ENCODE measurements at regions not wholly inside any gene's neighbourhood (a gene's known extent, or its start where the extent isn't known, plus 50 kb on each side); places are given as distances from the start of the nearest gene placed in this dataset.

DNA sequence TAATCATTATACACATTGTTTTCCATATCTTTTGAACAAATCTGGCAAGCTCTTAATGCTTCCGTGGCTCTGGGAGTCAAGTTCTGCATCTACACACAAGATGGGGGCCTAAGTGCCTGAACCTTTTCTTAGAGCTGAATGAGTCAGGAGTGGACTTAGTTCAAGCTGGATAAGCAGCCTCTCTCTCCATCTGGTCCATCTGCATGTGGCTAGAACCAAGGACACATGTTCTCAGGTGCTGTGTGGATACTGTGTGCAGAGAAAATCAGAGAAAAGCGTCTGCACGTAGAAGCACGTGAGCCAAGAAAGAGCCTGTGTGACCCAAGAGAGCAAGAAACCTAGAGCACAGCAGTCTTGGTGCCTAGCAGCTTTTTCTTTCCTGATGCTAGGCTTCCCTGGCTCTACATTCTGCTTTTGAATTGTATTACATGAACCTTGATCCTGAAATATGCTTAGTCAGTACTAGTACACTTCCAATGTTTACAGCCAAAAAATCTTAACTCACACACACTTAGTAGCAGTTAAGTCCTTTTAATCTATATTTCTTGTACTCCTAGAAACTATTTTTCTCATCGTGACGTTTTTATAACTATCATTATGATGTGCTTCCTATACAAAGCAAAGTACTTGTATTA lies 1798.9 kb downstream of the MAT2B start:
- Histone ChIP-seq H3K9ac (replicated peaks; ENCODE audit: extremely low read depth, insufficient read depth, low read length) (no peak overlapping the region), H3K9me1 (replicated peaks; ENCODE audit: control insufficient read depth, extremely low read depth, insufficient read depth, low read length) (no peaks in the 10 kb centered on the region), H3K27ac (ENCODE audit: insufficient read depth, low read depth, low read length) (no peak overlapping the region), H3K4me1 (ENCODE audit: control insufficient read depth, extremely low read depth, insufficient read depth, low read length) (no peaks in the 10 kb centered on the region), H3K9me3 (replicated peaks; ENCODE audit: control insufficient read depth, insufficient read depth, low read length) (no peaks in the 10 kb centered on the region), H3K36me3 (ENCODE audit: control insufficient read depth in 2 of 2, extremely low read depth in 1 of 2, insufficient read depth in 2 of 2, low read length in 2 of 2) (no peaks in the 10 kb centered on the region), H3K4me2 (ENCODE audit: insufficient read depth, low read length) (no peak overlapping the region), H3K27me3 (ENCODE audit: control insufficient read depth in 2 of 2, insufficient read depth in 2 of 2, low read length in 2 of 2) (no peaks in the 10 kb centered on the region), H3K79me2 (ENCODE audit: control insufficient read depth, insufficient read depth, low read length) (no peaks in the 10 kb centered on the region), H2AFZ (ENCODE audit: low read depth, low read length) (no peak overlapping the region), H4K20me1 (replicated peaks; ENCODE audit: control insufficient read depth, extremely low read depth, insufficient read depth, low read length) (no peaks in the 10 kb centered on the region), H3K4me3 (replicated peaks in 1 of 3; ENCODE audit: insufficient read depth in 1 of 3, low read depth in 1 of 3, low read length in 3 of 3) (no peak overlapping the region)
- no peak for DNase-seq (ENCODE audit: low read depth, low spot score)
- ChIA-PET CTCF (no interaction called here), POLR2A (no interaction called here)
- no peak for FAIRE-seq
- dilution Hi-C loops (cut with MboI; ENCODE audit: extremely low pct_ligation_motif_present, low sequenced_read_pairs): no loop called here
- intact Hi-C loops (cut with micrococcal nuclease): no loop called here
- BruUV-seq (replicated peaks): no TSS peak
- TF ChIP-seq POLR2AphosphoS5 (IDR thresholded peaks at IDR 0.05; ENCODE audit: insufficient read depth, low read depth, low read length): no peak
- TF ChIP-seq EZH2 (IDR thresholded peaks at IDR 0.05; ENCODE audit: borderline replicate concordance, low read depth, low read length, severe bottlenecking): no peak
- no peak for TF ChIP-seq FOS (IDR thresholded peaks at IDR 0.05; ENCODE audit: borderline replicate concordance, insufficient read depth, low read length)
- TF ChIP-seq, protein P1, sequence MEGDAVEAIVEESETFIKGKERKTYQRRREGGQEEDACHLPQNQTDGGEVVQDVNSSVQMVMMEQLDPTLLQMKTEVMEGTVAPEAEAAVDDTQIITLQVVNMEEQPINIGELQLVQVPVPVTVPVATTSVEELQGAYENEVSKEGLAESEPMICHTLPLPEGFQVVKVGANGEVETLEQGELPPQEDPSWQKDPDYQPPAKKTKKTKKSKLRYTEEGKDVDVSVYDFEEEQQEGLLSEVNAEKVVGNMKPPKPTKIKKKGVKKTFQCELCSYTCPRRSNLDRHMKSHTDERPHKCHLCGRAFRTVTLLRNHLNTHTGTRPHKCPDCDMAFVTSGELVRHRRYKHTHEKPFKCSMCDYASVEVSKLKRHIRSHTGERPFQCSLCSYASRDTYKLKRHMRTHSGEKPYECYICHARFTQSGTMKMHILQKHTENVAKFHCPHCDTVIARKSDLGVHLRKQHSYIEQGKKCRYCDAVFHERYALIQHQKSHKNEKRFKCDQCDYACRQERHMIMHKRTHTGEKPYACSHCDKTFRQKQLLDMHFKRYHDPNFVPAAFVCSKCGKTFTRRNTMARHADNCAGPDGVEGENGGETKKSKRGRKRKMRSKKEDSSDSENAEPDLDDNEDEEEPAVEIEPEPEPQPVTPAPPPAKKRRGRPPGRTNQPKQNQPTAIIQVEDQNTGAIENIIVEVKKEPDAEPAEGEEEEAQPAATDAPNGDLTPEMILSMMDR (IDR thresholded peaks at IDR 0.05; ENCODE audit: extremely low read depth in 1 of 2, insufficient read depth in 1 of 2, low read depth in 1 of 2, low read length in 2 of 2): no peak
- no peak for TF ChIP-seq MAX (IDR thresholded peaks at IDR 0.05; ENCODE audit: insufficient read depth, insufficient read length)
- no peak for TF ChIP-seq POLR2A (IDR thresholded peaks at IDR 0.05; ENCODE audit: low read depth, low read length)
- TF ChIP-seq GATA2 (IDR thresholded peaks at IDR 0.05; ENCODE audit: insufficient read depth, insufficient read length, low read depth, low read length): no peak

Measured in endothelial cell of umbilical vein (primary cell).